Stimulated activated CD8-positive, alpha-beta memory T cell treated with anti-CD3 and anti-CD28 coated beads, Interleukin-4, amount 100 ng/mL, for 24 hours (primary cell): ENCODE measurements at regions not wholly inside any gene's neighbourhood (a gene's known extent, or its start where the extent isn't known, plus 50 kb on each side); places are given as distances from the start of the nearest gene placed in this dataset.

ENCODE experiments used
- DNase-seq: peaks from one replicate; pipeline ENCODE4 v3.0.0-alpha.2; 2020; ENCODE audit warnings: low read depth

GRCh38 chr12:123041042-123041531 lies 60.6 kb downstream of the ARL6IP4 start:
- no peak for DNase-seq

DNA sequence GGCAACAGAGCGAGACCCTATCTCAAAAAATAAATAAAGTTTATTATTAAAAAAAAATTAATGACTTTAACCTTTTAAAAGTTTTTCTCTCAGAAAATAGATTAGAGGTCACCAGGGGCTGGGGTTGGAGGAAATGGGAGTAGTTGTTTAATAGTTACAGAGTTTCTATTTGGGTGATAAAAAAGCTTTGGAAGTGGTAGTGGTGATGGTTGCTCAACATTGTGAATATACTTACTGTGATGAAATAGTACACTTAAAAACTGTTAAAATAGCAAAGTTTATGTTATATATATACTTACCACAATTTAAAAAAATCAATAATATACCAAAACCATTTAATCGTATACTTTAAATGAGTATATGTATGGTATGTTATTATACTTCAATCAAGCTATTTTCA lies 59.6 kb downstream of the ARL6IP4 start:
- DNase-seq, result no peak

GRCh38 chr12:123038966-123039365 lies 58.5 kb downstream of the ARL6IP4 start:
- DNase-seq, result no peak

GRCh38 chr12:123038486-123038885 lies 58.0 kb downstream of the ARL6IP4 start:
- no peak for DNase-seq

GRCh38 chr12:123037791-123038190 lies 57.3 kb downstream of the ARL6IP4 start:
- DNase-seq, result no peak

DNA sequence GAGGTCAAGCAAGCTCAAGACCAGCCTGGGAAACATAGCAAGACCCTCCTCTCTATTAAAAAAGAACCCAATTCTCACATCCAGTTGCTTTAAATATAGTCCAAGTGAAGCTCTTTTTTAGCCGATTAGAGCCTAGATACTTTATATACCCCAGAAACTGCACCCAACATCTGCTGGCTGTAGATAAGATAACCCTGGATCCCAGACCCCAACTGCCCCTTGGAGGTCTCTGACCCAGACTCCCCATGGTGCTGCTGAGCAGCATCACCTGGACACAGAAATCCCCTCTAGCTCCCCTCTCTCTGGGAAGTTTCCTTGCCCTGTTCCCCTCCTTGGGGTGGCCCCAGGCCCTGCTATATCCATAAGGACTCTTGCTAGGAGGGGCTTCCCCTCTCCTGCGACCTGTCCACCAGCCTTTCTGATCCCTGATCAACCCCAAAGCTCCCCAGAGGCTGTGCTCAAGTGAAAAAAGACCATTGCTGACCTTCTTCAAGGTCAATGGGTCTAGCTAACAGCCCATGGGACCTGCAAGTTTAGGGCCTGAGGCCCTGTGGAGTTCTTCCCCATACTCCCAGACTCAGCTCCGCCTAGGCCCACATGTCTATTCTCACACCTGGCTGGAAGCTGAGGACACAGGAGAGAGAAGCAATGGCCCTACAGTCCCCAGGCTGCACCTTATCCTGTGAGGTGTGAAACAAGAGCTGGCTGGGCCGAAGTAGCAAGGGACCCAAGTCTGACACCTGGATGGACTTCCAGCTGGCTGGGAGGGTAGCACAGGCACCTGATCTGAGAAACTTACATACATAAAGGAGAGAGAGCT lies 56.2 kb downstream of the ARL6IP4 start:
- DNase-seq, result no peak

DNA sequence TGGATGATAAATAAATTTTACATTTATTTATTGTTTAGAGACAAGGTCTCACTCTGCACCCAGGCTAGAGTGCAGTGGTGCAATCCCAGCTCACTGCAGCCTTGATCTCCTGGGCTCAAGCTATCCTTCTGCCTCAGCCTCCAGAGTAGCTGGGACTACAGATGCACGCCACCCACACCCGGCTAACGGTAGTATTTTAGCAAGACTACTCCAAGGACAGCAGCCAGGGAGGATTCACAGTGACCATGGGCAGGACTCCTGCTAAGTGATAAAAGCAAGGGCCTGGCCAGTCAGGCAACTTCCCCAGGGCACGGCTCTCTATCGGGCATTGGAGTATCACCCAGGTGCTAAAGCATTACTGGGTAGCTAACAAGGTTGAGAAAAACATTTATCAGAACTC lies 55.4 kb downstream of the ARL6IP4 start:
- no peak for DNase-seq

DNA sequence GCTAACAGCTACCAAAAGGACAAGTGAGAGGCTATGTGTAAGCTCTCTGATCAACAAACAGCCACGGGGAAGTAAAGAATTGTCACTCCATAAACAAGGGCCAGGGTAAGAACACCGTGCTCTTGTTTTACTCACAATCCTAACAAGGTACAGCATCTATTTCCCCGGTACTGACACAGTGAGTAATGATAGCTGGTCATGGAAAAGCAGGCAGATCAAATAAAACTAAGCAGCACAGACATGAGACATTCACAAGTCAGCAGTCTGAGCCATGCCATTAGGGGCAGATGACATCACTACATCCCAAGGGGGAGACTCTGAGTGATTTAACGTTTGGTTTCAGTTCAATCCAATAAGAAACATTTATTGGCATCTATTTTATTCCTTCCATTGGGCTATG lies 54.4 kb downstream of the ARL6IP4 start:
- DNase-seq, result no peak

DNA sequence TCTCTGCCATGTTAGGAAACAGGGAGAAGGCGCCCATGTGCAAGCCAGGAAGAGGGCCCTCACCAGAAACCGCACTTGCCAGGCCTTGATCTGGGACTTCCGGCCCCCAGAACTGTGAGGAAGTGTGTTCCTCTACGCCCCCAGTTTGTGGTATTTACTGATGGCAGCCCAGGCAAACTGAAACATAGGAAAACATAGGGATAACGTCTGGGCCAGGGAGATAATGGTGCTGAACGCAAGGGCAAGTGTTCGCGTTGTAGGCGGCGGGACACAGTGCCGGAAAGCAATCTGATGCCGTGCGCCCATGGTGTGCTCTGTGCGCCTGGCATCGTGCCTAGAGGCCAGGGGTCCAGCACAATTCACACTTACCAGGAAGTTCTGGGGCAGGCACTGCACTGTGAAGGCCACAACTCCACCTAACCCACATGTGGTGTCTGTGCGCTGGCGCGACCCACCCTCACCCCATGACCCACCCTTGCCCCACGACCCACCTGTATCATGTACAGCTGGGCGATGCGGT lies 53.6 kb downstream of the ARL6IP4 start:
- DNase-seq, result no peak

DNA sequence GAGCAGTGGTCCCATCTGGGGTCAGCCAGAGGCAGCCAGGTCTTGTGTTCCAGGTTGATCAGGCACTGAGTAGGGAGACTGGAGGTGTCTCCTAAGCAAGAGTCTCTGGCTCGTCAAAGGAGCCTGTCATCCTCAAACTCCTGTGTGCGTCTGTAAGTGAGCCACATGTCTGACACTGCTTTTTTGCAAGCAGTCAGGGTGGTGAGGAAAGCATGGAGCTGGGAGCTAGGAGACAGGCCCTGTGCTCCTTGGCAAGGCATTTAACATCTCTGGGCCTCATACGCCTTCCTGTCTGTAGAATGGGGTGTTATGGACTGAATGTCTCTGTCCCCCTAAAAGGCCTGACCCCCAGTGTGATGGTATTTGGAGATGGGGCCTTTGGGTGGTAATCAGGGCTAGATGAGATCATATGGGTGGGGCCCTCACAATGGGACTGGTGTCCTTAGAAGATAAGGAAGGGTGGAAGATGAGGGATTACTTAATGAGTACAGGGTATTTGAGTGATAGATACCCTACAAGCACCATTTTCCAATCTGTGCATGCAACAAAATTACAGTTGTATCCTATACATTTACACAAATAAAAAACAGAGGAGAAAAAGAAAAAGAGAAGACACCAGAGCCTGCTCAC lies 53.0 kb downstream of the ARL6IP4 start:
- no peak for DNase-seq

- DNase-seq, result no peak
Observed at GRCh38 chr12:123032736-123033391, 52.4 kb downstream of the ARL6IP4 start.
